HCT116 (cell line): ENCODE measurements at regions not wholly inside any gene's neighbourhood (a gene's known extent, or its start where the extent isn't known, plus 50 kb on each side); places are given as distances from the start of the nearest gene placed in this dataset.

Source experiments
- ATAC-seq: fragments of 200-7000 bp; cut with Tn5 transposase; 2 replicates; pipeline ENCODE4 v1.9.1; 2020; ENCODE audit warnings: mild to moderate bottlenecking, moderate library complexity
- BruUV-seq: library from RNA; stranded (reverse); fragments of 400-500 nt; replicated peaks from 2 replicates; lab custom pipeline; 2021; lab: Mats Ljungman, UMichigan
- CTCF ChIA-PET: fragments of 300-600 bp; sonication (Branson Sonifier 250); formaldehyde crosslinking; loops from one replicate; lab custom pipeline; 2021; ENCODE audit warnings: antibody characterized with exemption; lab: Charles Lee
- POLR2A ChIA-PET: fragments of 300-600, 350-600 bp; sonication (Branson Sonifier 250); formaldehyde crosslinking; loops from one replicate; lab custom pipeline; 2021; ENCODE audit warnings: antibody characterized with exemption; lab: Charles Lee
- RAD21 ChIA-PET, 2 experiments: fragments of 300-600 bp; sonication (Branson Sonifier 250); formaldehyde crosslinking; loops; one replicate each; lab custom pipeline; 2023; ENCODE audit warnings: low total read pairs in 2 of 2; ENCODE audit not compliant: uncharacterized antibody in 2 of 2, unreplicated experiment in 2 of 2, low non-redundant PET in 1 of 2; lab: Charles Lee
- DNase-seq: peaks from one replicate; pipeline ENCODE4 v3.0.0-alpha.2; 2010; ENCODE audit warnings: low read depth, low spot score
- H2AFZ ChIP-seq: fragments of 200-600 bp; shearing (Covaris generic), sonication (generic); 2 replicates; pipeline ENCODE4 v1.6.1; 2017; ENCODE audit warnings: low read depth, mixed run types, mixed read lengths, antibody characterized with exemption, low read length; ENCODE audit not compliant: poor library complexity, severe bottlenecking
- H3K27ac ChIP-seq: 2 replicates; pipeline ENCODE4 v1.5.1; 2012; ENCODE audit warnings: low read depth, low read length
- H3K27me3 ChIP-seq: fragments of 200-600 bp; sonication (generic); 2 replicates; pipeline ENCODE4 v1.6.1; 2016; ENCODE audit warnings: mixed run types, low read length, mixed read lengths; ENCODE audit not compliant: insufficient read depth
- H3K36me3 ChIP-seq, 2 experiments: fragments of 200-500 bp in 1 of 2; fragments of 200-600 bp in 1 of 2; sonication (Bioruptor generic) in 1 of 2; sonication (generic) in 1 of 2; 2 replicates each; pipeline versions ENCODE4 v1.5.1 to v1.6.1; 2014 to 2016; ENCODE audit warnings: low read length in 2 of 2, inconsistent platforms in 1 of 2, mixed read lengths in 1 of 2, mixed run types in 1 of 2; ENCODE audit not compliant: insufficient read depth in 2 of 2, control insufficient read depth in 1 of 2
- H3K4me1 ChIP-seq, 2 experiments: fragments of 200-600 bp in 1 of 2; sonication (generic) in 1 of 2; 2 replicates each; pipeline versions ENCODE4 v1.5.1 to v1.6.1; 2012 to 2017; ENCODE audit warnings: low read length in 2 of 2, inconsistent platforms in 1 of 2, mild to moderate bottlenecking in 1 of 2, mixed read lengths in 1 of 2, mixed run types in 1 of 2, moderate library complexity in 1 of 2; ENCODE audit not compliant: insufficient read depth in 2 of 2, control insufficient read depth in 1 of 2
- H3K4me2 ChIP-seq: fragments of 200-600 bp; sonication (generic); 2 replicates; pipeline ENCODE4 v1.6.1; 2017; ENCODE audit warnings: mixed run types, low read length, mixed read lengths
- H3K4me3 ChIP-seq, 2 experiments: fragments of 200-600 bp in 1 of 2; sonication (generic) in 1 of 2; replicated peaks in 1 of 2; 2 replicates each; pipeline ENCODE4 v1.5.1; 2011 to 2016; ENCODE audit warnings: low read length in 2 of 2, control low read depth in 1 of 2, low read depth in 1 of 2, mild to moderate bottlenecking in 1 of 2, mixed read lengths in 1 of 2, mixed run types in 1 of 2
- H3K79me2 ChIP-seq: fragments of 200-600 bp; sonication (generic); 2 replicates; pipeline ENCODE4 v1.6.1; 2017; ENCODE audit warnings: mild to moderate bottlenecking, mixed run types, low read length, moderate library complexity, mixed read lengths; ENCODE audit not compliant: insufficient read depth
- H3K9ac ChIP-seq: fragments of 200-600 bp; sonication (generic); 2 replicates; pipeline ENCODE4 v1.6.1; 2016; ENCODE audit warnings: low read length, mixed read lengths
- H3K9me2 ChIP-seq: fragments of 200-600 bp; sonication (generic), shearing (Covaris generic); 2 replicates; pipeline ENCODE4 v1.6.1; 2017; ENCODE audit warnings: mixed run types, mild to moderate bottlenecking, moderate library complexity; ENCODE audit not compliant: insufficient read depth
- H3K9me3 ChIP-seq, 2 experiments: fragments of 200-500 bp in 1 of 2; fragments of 200-600 bp in 1 of 2; sonication (Bioruptor generic) in 1 of 2; sonication (generic) in 1 of 2; 2 replicates each; pipeline ENCODE4 v1.6.1; 2014 to 2017; ENCODE audit warnings: low read length in 2 of 2, mixed read lengths in 2 of 2, inconsistent platforms in 1 of 2, low read depth in 1 of 2, mild to moderate bottlenecking in 1 of 2, mixed run types in 1 of 2, moderate library complexity in 1 of 2; ENCODE audit not compliant: control insufficient read depth in 1 of 2, insufficient read depth in 1 of 2
- H4K20me1 ChIP-seq: fragments of 200-600 bp; sonication (generic), shearing (Covaris generic); 2 replicates; pipeline ENCODE4 v1.6.1; 2017; ENCODE audit warnings: mixed run types, mild to moderate bottlenecking, moderate library complexity; ENCODE audit not compliant: insufficient read depth
- CEBPB ChIP-seq: IDR thresholded peaks from 2 replicates; pipeline ENCODE4 v1.6.1; 2012; ENCODE audit warnings: low read depth
- CTCF ChIP-seq, 3 experiments: fragments of 200-600 bp in 1 of 3; sonication (generic) in 1 of 3; IDR thresholded peaks in 2 of 3; conservative IDR thresholded peaks in 1 of 3; 2 replicates each; pipeline ENCODE4 v1.5.1; 2012 to 2017; ENCODE audit warnings: low read depth in 2 of 3, low read length in 2 of 3, antibody characterized with exemption in 1 of 3, borderline replicate concordance in 1 of 3, control low read depth in 1 of 3, mild to moderate bottlenecking in 1 of 3, mixed read lengths in 1 of 3, mixed run types in 1 of 3, moderate library complexity in 1 of 3; ENCODE audit not compliant: insufficient read depth in 1 of 3
- EGR1 ChIP-seq: IDR thresholded peaks from 2 replicates; pipeline ENCODE4 v1.6.1; 2012; ENCODE audit warnings: low read depth
- ELF1 ChIP-seq: IDR thresholded peaks from 2 replicates; pipeline ENCODE4 v1.6.1; 2012; ENCODE audit warnings: low read depth, borderline replicate concordance
- EZH2 ChIP-seq: fragments of 200-600 bp; sonication (generic); IDR thresholded peaks from 2 replicates; pipeline ENCODE4 v1.6.1; 2017; ENCODE audit warnings: antibody characterized with exemption, mixed run types
- EZH2phosphoT487 ChIP-seq: fragments of 200-600 bp; IDR thresholded peaks from 2 replicates; pipeline ENCODE4 v1.6.1; 2018; ENCODE audit warnings: antibody characterized with exemption, borderline replicate concordance
- FOSL1 ChIP-seq: IDR thresholded peaks from 2 replicates; pipeline ENCODE4 v1.6.1; 2012; ENCODE audit warnings: low read depth
- POLR2AphosphoS5 ChIP-seq: IDR thresholded peaks from 2 replicates; pipeline ENCODE4 v1.6.1; 2011; ENCODE audit warnings: mild to moderate bottlenecking, low read depth, low read length, moderate library complexity
- RAD21 ChIP-seq: IDR thresholded peaks from 2 replicates; pipeline ENCODE4 v1.6.1; 2012; ENCODE audit warnings: low read depth, mild to moderate bottlenecking
- REST ChIP-seq: IDR thresholded peaks from 2 replicates; pipeline ENCODE4 v1.6.1; 2012; ENCODE audit warnings: low read depth
- SIN3A ChIP-seq: IDR thresholded peaks from 2 replicates; pipeline ENCODE4 v1.6.1; 2012; ENCODE audit warnings: low read depth
- SP1 ChIP-seq: IDR thresholded peaks from 2 replicates; pipeline ENCODE4 v1.6.1; 2012; ENCODE audit warnings: low read depth
- TCF7L2 ChIP-seq: IDR thresholded peaks from 2 replicates; pipeline ENCODE4 v1.7.0; 2011; ENCODE audit warnings: borderline replicate concordance, inconsistent platforms; ENCODE audit not compliant: insufficient read depth, insufficient read length; ENCODE audit errors: extremely low read depth
- YY1 ChIP-seq: IDR thresholded peaks from 2 replicates; pipeline ENCODE4 v1.6.1; 2011; ENCODE audit warnings: low read length, low read depth, moderate library complexity, mild to moderate bottlenecking; ENCODE audit not compliant: insufficient replicate concordance; ENCODE audit errors: extremely low read depth
- ZBTB33 ChIP-seq: IDR thresholded peaks from 2 replicates; pipeline ENCODE4 v1.6.1; 2011; ENCODE audit warnings: mild to moderate bottlenecking, low read length, moderate library complexity; ENCODE audit not compliant: insufficient replicate concordance; ENCODE audit errors: extremely low read depth
- ZFX ChIP-seq: fragments of 450-650 bp; IDR thresholded peaks from 2 replicates; pipeline ENCODE4 v1.6.1; 2017
- ZNF274 ChIP-seq: fragments of 200-500 bp; sonication (Bioruptor generic); IDR thresholded peaks from 2 replicates; pipeline ENCODE4 v1.6.1; 2014; ENCODE audit warnings: mild to moderate bottlenecking, low read depth, low read length, inconsistent platforms
- intact Hi-C: fragments of 100-400 bp; cut with micrococcal nuclease; formaldehyde crosslinking; loops from 2 replicates; pipeline ENCODE4 v1.10.0; 2022

GRCh38 chr22:27153386-27153785 lies 496.0 kb downstream of the MIAT start:
- intact Hi-C loops: no loop called here
- Histone ChIP-seq H3K36me3 (no peaks in the 10 kb centered on the region), H3K9me3 (no peaks in the 10 kb centered on the region), H3K4me3 (no peak overlapping the region), H2AFZ (no peak overlapping the region), H3K4me1 (no peaks in the 10 kb centered on the region), H3K27me3 (peaks cover 3% of the 10 kb centered on the region; the same call in 1 of the 2 replicates), H4K20me1 (no peaks in the 10 kb centered on the region), H3K4me2 (no peak overlapping the region), H3K27ac (no peak overlapping the region), H3K9me2 (no peaks in the 10 kb centered on the region), H3K9ac (no peak overlapping the region), H3K79me2 (no peaks in the 10 kb centered on the region)
- ChIA-PET RAD21 (no interaction called here), CTCF (no interaction called here), POLR2A (no interaction called here)
- DNase-seq: no peak
- BruUV-seq: no TSS peak
- no peak for TF ChIP-seq EGR1
- TF ChIP-seq ZFX: no peak
- no peak for TF ChIP-seq SIN3A
- no peak for TF ChIP-seq FOSL1
- TF ChIP-seq EZH2: no peak
- TF ChIP-seq ZNF274: no peak
- TF ChIP-seq CTCF (IDR thresholded peaks at IDR 0.05 in 2 of 3, conservative IDR thresholded peaks at IDR 0.05 in 1 of 3; ENCODE audit: borderline replicate concordance in 1 of 3, insufficient read depth in 1 of 3, low read depth in 2 of 3, low read length in 2 of 3): no peak
- no peak for TF ChIP-seq ZBTB33
- TF ChIP-seq EZH2phosphoT487: no peak
- no peak for TF ChIP-seq TCF7L2
- TF ChIP-seq REST: no peak
- TF ChIP-seq RAD21: no peak
- TF ChIP-seq YY1: no peak
- TF ChIP-seq POLR2AphosphoS5: no peak
- no peak for TF ChIP-seq ELF1
- TF ChIP-seq CEBPB: no peak
- no peak for TF ChIP-seq SP1
- ATAC-seq: no peak
